ENCODE measurements at regions not wholly inside any gene's neighbourhood (a gene's known extent, or its start where the extent isn't known, plus 50 kb on each side); places are given as distances from the start of the nearest gene placed in this dataset.

GRCh38 chr12:13816394-13816793 is 165.0 kb downstream of the GRIN2B start:
- TF ChIP-seq CTCF (IDR thresholded peaks at IDR 0.05; ENCODE audit: low read length) (no peak), EZH2 (optimal IDR thresholded peaks at IDR 0.05; ENCODE audit: low read depth, low read length) (no peak), EZH2phosphoT487 (IDR thresholded peaks at IDR 0.05; ENCODE audit: low read length) (no peak)

Data from MM.1S (cell line).